Amygdala (tissue), 56 donors: ENCODE measurements at regions not wholly inside any gene's neighbourhood (a gene's known extent, or its start where the extent isn't known, plus 50 kb on each side); places are given as distances from the start of the nearest gene placed in this dataset.

ENCODE experiments used
- DNase-seq, 56 donors: peaks; one replicate each; lab custom pipeline; 2025; lab: John Stamatoyannopoulos, UW

DNA sequence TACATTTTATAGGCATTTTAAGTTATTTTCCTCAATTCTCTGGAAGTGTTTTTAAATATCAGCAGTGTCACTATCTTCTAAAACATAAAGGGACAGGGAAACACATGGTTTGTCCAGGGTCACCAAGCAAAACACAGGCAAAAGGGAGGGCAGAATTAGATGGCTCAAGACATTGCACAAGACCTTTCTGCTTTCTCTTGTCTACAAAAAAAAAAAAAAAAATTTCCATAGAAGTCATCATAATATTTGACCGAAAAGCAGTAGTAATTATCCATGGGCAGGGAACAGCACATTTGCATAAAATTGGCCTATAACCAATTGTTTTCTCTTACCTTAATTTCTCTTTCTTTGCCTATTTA is 703.1 kb upstream of the FZD8 start:
- no peak for DNase-seq

DNA sequence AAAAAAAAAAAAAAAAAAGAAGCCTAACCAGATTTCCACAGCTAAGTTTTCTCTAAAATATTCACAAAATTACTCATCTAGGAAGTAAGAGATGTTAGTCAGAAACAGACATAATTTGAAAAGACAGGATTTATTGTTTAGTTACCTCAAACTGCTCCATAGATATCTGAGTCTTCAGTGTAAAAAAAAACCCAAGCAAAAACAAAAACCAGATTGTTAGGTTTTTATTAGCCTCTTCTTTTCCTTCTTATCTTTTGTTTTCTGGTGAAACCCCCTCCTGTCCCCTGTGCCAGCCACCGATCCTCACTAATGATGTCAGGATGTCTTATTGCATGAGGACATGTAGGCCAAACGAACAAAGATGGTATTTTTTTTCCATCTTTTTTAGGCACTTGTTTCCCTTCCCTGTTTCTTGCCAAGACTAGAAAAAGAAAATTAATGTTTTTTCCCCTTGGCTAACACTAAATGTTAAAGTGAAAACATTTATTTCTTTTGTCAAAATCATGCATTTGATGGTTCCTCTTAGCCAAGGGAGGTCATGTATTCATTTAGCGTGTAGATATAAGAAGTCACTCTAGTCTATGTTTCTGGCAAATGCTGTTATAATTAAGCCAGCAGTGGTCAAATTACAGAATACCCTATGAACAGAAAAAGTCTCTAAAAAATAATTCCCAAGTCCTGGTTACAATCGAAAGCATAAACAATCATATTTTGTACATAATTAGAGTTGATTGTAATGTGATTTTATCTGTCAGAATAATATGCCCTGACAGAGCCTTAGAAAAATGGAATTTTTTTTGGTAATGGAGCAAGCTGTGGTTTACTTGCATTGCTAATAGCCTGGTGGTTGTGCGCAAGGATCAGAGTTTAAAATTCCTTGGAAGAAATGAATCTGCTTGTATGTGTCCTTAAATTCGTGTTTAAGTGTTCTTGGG is 702.4 kb upstream of the FZD8 start:
- DNase-seq: no peak

DNA sequence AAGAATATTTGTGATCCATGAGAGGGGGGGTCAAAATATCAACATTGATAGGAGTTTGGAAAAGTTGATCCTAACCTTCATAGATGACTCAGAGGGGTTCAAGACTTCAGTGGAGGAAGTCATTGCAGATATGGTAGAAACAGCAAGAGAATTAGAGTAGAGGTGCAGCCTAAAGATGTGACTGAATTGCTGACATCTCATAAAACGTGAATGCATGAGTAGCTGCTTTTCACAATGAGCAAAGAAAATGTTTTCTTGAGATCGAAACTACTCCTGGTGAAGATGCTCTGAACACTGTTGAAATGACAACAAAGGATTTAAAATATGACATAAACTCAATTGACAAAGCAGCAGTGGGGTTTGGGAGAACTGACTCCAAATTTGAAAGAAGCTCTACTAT is 700.7 kb upstream of the FZD8 start:
- no peak for DNase-seq

DNA sequence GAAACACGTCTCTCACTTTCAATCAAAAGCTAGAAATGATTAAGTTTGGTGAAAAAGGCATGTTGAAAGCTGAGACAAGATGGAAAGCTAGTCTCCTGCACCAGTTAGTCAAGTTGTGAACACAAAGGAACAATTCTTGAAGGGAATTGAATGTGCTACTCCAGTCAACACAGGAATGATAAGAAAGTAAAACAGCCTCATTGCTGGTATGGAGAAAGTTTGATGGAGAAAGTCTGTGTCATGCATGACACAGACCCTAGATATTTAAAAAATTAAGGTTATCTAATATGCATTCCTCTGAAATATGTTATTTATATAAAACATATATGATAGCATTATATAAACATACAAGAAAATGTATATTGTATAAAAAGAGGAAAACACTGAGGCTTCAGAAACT is 699.4 kb upstream of the FZD8 start:
- DNase-seq: no peak

DNA sequence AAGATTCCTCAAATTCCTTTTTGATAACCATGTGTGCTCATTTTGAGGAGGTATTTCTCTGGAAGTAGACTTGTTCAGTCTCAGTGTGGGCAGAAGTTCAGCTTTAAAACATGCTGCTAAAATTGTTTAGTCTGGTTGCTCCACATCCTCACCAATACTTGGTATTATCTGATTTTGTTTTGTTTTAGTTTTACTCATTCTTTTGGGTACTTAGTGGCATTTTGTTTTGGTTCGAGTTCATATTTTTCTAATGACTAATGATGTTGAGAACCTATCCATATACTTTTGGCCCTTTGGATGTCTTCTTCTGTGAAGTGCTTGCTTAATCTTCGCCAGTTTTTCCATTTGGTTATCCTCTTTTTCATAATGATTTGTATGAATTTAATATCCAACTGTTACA is 694.2 kb upstream of the FZD8 start:
- DNase-seq: no peak

DNA sequence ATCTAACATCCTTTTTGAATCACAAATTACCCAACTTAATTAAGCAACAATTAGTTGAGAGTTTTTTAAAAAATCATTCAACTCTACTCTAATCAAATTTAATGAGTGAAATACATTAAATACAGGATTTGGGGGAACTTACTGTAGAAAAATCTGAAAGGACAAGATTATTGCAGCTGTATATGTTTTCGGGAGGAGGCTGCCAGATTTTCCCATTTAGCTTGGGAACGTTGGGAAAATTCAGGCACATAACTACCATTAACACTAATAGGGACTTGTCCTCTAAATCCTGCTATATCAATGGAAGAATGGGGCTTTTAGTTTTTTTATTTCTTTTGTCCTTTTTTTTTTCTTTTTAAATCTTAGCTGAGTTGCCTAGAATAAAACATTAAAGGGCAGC is 691.4 kb upstream of the FZD8 start:
- DNase-seq: no peak

GRCh38 chr10:36332926-36333325 is 690.8 kb upstream of the FZD8 start:
- no peak for DNase-seq

DNA sequence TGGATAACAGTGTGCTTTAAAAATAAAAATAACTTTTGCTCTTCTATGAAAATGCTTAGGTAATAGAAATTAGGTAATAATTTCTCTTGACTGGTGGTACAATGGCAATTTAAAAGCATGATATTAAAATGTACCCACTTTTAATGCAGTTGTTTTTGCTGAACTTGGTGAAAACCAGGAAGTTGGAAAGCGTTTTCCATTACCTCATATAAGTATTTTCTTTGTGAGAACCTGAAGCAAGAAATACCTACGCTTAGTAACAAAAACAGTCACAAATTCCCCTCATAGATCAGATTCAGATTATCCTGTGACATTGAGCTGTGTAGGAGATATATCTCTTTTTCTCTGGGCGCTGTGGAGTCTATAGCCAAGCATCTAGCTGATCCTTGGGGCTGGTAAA is 689.0 kb upstream of the FZD8 start:
- no peak for DNase-seq

DNA sequence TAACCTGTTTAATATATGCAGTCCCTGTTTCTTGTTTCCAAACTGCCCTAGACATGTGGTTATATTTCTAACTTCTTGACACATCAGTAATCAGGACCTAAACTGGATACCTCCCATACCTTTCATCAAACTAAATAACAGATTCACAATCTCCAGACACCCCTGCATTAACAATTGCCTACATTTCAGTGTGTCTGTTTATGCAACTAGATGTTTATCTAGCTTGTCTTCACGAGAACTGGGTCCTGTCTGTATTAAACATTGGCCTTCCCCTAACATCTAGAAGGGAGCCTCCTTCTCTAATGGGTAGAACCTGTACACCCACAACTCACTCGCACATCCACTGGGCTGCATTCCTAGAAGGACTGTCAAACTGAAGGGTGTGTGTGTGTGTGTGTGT is 683.7 kb upstream of the FZD8 start:
- DNase-seq: no peak

GRCh38 chr10:36324831-36325230 is 682.7 kb upstream of the FZD8 start:
- no peak for DNase-seq

DNA sequence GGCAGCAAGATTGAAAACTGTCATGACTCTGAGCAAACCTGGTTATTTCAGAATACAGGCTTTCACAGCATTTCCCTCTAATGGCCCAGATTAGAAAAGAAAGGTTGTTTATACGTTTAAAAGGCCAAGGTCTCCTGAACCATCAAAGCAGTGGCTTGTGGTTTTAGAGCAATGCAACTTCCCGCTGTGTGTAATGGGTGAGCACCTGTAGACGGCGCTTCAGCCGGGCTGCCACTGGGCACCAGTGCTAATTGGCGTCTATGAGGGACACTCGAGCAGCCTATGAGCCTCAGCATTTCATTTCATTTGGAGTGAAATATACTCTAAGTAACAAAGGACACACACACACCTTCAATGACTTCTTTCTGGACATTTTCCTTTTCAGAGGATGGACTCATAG is 671.0 kb upstream of the FZD8 start:
- no peak for DNase-seq

DNA sequence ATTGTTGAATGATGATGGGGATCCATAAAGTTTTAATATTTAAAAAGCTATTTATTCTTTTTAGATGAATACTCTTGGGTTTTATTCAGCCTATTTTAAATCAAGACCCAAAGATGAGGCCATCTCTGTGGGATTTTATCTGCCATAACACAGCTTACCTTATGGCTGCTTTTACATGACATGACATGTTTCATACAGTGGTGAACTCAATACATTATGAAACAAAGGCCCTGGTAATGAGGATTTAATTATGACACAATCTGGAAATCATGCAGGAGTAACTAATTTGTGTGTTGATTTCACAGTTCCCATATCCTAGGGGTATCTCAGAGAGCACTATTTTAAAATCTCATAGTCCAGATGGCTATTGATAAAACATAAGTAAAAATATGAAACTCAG is 661.8 kb upstream of the FZD8 start:
- DNase-seq: no peak

GRCh38 chr10:36302086-36302485 is 660.0 kb upstream of the FZD8 start:
- no peak for DNase-seq

DNA sequence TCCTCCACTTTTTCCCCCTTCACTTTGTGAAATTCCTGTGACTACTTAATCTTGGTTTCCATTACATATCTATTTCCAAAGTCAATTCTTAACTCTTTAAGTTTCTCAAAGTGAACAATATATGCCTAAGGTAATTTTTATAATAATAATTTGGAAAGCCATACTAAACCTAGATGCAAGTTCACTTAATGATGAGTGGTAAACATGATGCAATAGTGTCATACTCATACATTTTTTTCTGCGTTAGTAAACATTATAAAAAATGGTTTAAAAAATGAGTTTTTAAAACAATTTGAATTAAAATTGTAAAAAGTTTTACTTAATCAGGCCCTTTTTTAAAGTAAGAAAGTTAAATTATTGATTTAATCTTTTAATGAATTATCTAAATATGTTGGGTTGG is 659.4 kb upstream of the FZD8 start:
- no peak for DNase-seq

DNA sequence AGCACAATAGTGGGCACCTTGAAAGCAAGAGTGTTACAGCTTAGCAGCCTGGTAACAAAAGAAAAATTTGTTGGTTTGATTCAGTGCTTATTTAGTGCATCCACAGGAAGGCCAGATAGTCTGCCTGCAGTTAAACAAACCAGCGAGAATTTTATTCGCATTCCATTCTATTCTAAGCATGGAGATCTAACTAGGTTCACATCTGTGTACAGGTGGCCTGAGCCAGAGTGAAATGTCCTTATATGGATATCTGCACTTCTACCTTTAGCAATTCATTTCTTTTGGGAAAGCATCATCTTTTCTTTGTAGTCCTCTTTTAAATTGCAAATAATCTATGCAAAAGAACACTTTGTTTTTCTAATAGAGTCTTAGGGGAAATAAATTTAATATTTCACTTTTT is 659.0 kb upstream of the FZD8 start:
- no peak for DNase-seq

GRCh38 chr10:36283827-36284226 is 641.7 kb upstream of the FZD8 start:
- DNase-seq: no peak

DNA sequence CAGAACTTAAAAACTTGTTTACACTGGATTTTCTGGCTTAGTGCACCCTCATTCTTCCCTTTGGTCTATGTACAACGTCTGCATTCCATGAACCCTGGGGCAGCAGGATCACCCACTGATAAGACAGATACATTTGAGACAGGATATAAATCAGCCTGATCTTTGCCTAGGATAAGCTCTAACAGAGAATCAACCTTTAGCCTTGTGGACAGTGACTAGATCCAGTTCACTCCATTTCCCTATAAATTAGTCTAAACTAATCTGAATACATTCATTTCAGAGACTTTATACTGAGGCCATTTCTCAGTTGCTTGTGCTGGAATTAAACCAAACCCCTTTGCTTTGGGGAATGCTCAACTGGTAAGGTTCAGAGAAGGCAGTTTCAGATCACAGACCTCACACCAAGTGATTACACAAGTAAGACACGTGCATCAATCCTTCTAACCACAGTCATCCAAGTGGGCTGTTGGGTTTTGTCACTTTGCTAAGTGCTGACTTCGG is 639.8 kb upstream of the FZD8 start:
- no peak for DNase-seq

DNA sequence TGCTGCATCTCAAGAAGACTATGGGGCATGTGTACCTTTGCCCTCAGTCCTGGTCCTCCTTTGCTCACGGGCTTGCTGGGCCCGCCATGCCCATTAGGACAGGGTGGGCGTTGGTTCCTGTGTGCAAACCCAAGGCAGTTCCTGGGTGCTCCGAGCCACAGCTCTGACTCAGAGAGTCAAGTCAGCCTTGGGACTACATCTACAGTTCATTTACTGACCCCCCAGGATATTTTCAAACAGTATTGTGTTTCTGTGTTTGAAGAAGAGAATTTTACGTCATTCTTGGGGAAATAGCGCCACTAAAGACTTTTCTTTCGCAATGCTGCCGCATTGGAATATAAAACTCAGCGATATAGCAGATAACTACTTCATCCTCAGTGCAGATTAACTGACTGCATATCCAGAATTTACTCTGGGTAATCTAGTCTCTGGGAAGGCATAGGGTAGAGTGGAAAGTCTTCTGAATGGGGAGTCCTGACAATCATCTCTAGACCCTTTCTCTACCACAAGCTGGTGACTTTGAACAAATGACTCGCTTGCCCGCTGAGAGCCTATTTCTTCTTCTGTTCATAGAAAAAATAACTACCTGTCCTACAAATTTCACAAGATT is 638.9 kb upstream of the FZD8 start:
- DNase-seq: no peak

- DNase-seq: no peak
Observed at GRCh38 chr10:36280321-36280741, 638.2 kb upstream of the FZD8 start.

DNA sequence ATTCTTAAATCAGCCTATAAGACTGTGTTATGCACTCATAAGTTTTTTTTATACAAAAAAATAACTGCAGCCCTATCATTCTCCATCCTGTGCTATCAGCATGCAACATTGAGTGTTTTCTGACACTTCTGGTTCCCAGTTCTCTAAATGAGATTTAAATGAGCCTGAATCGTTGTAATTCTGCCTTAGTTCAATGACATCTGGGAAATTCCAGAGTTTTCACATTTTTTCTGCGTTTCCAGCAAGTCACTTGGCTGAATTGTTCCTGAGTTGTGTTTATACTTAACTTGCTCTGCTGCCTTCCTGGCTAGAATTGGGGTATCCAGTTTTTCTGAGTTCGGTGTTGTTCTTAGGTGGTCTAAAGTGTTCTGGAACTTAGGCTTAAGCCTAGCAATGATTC is 636.1 kb upstream of the FZD8 start:
- no peak for DNase-seq

- no peak for DNase-seq
Observed at GRCh38 chr10:36277459-36277858, 635.4 kb upstream of the FZD8 start.
